HEK293 (cell line): ENCODE measurements at regions not wholly inside any gene's neighbourhood (a gene's known extent, or its start where the extent isn't known, plus 50 kb on each side); places are given as distances from the start of the nearest gene placed in this dataset.

ENCODE experiments used
- GFI1B ChIP-seq: fragments of 450-650 bp; formaldehyde crosslinking; IDR thresholded peaks from 2 replicates; pipeline ENCODE4 v1.5.1; 2016; ENCODE audit warnings: missing biosample characterization, missing genetic modification characterization
- KLF16 ChIP-seq: fragments of 450-650 bp; formaldehyde crosslinking; IDR thresholded peaks from 2 replicates; pipeline ENCODE4 v1.5.1; 2017; ENCODE audit warnings: missing biosample characterization, missing genetic modification characterization
- KLF9 ChIP-seq: fragments of 450-650 bp; formaldehyde crosslinking; IDR thresholded peaks from 2 replicates; pipeline ENCODE4 v1.5.1; 2016; ENCODE audit warnings: missing biosample characterization, missing genetic modification characterization, low read depth
- MEIS1 ChIP-seq: sonication (generic); formaldehyde crosslinking; IDR thresholded peaks from 2 replicates; pipeline ENCODE4 v1.8.1; 2022; ENCODE audit warnings: missing genetic modification reagents, mild to moderate bottlenecking, borderline replicate concordance
- MZF1 ChIP-seq: fragments of 450-650 bp; formaldehyde crosslinking; IDR thresholded peaks from 2 replicates; pipeline ENCODE4 v1.5.1; 2017; ENCODE audit warnings: missing biosample characterization, missing genetic modification characterization, borderline replicate concordance
- YY2 ChIP-seq: fragments of 450-650 bp; formaldehyde crosslinking; IDR thresholded peaks from 2 replicates; pipeline ENCODE4 v1.5.1; 2016; ENCODE audit warnings: missing biosample characterization, missing genetic modification characterization
- ZBTB26 ChIP-seq: fragments of 450-650 bp; formaldehyde crosslinking; optimal IDR thresholded peaks from 2 replicates; pipeline ENCODE3; 2016; ENCODE audit warnings: missing biosample characterization, mild to moderate bottlenecking, missing genetic modification characterization
- ZBTB49 ChIP-seq: fragments of 450-650 bp; formaldehyde crosslinking; IDR thresholded peaks from 2 replicates; pipeline ENCODE4 v1.5.1; 2016; ENCODE audit warnings: missing biosample characterization, missing genetic modification characterization, low read depth
- ZFP3 ChIP-seq: fragments of 450-650 bp; formaldehyde crosslinking; IDR thresholded peaks from 2 replicates; pipeline ENCODE4 v1.5.1; 2016; ENCODE audit warnings: low read depth, missing biosample characterization, missing genetic modification characterization
- ZFP37 ChIP-seq: fragments of 450-650 bp; formaldehyde crosslinking; IDR thresholded peaks from 2 replicates; pipeline ENCODE4 v1.5.1; 2016; ENCODE audit warnings: missing biosample characterization, missing genetic modification characterization
- ZNF121 ChIP-seq: fragments of 450-650 bp; formaldehyde crosslinking; IDR thresholded peaks from 2 replicates; pipeline ENCODE4 v1.5.1; 2016; ENCODE audit warnings: missing biosample characterization, missing genetic modification characterization
- ZNF211 ChIP-seq: fragments of 450-650 bp; formaldehyde crosslinking; IDR thresholded peaks from 2 replicates; pipeline ENCODE4 v1.5.1; 2016; ENCODE audit warnings: low read depth, missing biosample characterization, missing genetic modification characterization
- ZNF248 ChIP-seq: fragments of 450-650 bp; formaldehyde crosslinking; IDR thresholded peaks from 2 replicates; pipeline ENCODE4 v1.5.1; 2017; ENCODE audit warnings: missing biosample characterization, missing genetic modification characterization
- ZNF274 ChIP-seq, 2 experiments: fragments of 200-500 bp in 1 of 2; fragments of 450-650 bp in 1 of 2; sonication (Bioruptor generic) in 1 of 2; formaldehyde crosslinking in 1 of 2; IDR thresholded peaks; 2 replicates each; pipeline versions ENCODE4 v1.5.1 to v1.6.1; 2014 to 2016; ENCODE audit warnings: borderline replicate concordance in 1 of 2, inconsistent platforms in 1 of 2, low read length in 1 of 2, missing biosample characterization in 1 of 2, missing genetic modification characterization in 1 of 2
- ZNF416 ChIP-seq: fragments of 450-650 bp; formaldehyde crosslinking; IDR thresholded peaks from 2 replicates; pipeline ENCODE4 v1.5.1; 2016; ENCODE audit warnings: missing biosample characterization, missing genetic modification characterization
- ZNF473 ChIP-seq: fragments of 450-650 bp; formaldehyde crosslinking; IDR thresholded peaks from 2 replicates; pipeline ENCODE4 v1.5.1; 2017; ENCODE audit warnings: missing biosample characterization, missing genetic modification characterization
- ZNF549 ChIP-seq: fragments of 450-650 bp; IDR thresholded peaks from 2 replicates; pipeline ENCODE4 v1.5.1; 2018; ENCODE audit warnings: missing biosample characterization, missing genetic modification characterization, mild to moderate bottlenecking, inconsistent platforms, moderate library complexity
- ZNF629 ChIP-seq: fragments of 450-650 bp; formaldehyde crosslinking; IDR thresholded peaks from 2 replicates; pipeline ENCODE4 v1.5.1; 2017; ENCODE audit warnings: missing biosample characterization, missing genetic modification characterization
- ZNF677 ChIP-seq: fragments of 450-650 bp; IDR thresholded peaks from 2 replicates; pipeline ENCODE4 v1.5.0; 2018; ENCODE audit warnings: missing biosample characterization, mild to moderate bottlenecking, missing genetic modification characterization, moderate library complexity
- ZNF76 ChIP-seq: fragments of 450-650 bp; formaldehyde crosslinking; IDR thresholded peaks from 2 replicates; pipeline ENCODE4; 2016; ENCODE audit warnings: low read depth, missing biosample characterization, missing genetic modification characterization, borderline replicate concordance
- ZSCAN5A ChIP-seq: fragments of 450-650 bp; formaldehyde crosslinking; IDR thresholded peaks from 2 replicates; pipeline ENCODE4 v1.5.1; 2016; ENCODE audit warnings: missing biosample characterization, missing genetic modification characterization
- ZXDB ChIP-seq: fragments of 450-650 bp; formaldehyde crosslinking; IDR thresholded peaks from 2 replicates; pipeline ENCODE4 v1.5.1; 2016; ENCODE audit warnings: missing biosample characterization, missing genetic modification characterization
- TF ChIP-seq, protein P1 (sequence below): fragments of 450-650 bp; formaldehyde crosslinking; IDR thresholded peaks from 2 replicates; pipeline ENCODE4 v1.5.1; 2016; ENCODE audit warnings: missing biosample characterization, missing genetic modification characterization

GRCh38 chr5:115702025-115702424, 76.2 kb upstream of the TMED7 start (continued):
- no peak for TF ChIP-seq ZNF473
- TF ChIP-seq ZBTB49 (tag by site-specific recombination): no peak
- no peak for TF ChIP-seq ZBTB26 (tag by site-specific recombination)
- TF ChIP-seq GFI1B (tag by site-specific recombination): peak; percentile 51; the same call in 1 of the 2 replicates
- no peak; the same call in 1 of the 2 replicates for TF ChIP-seq ZNF76 (tag by site-specific recombination)
- peak; percentile 78 for TF ChIP-seq ZXDB (tag by site-specific recombination)
- TF ChIP-seq ZNF677: no peak
- no peak for TF ChIP-seq ZNF416 (tag by site-specific recombination)
- TF ChIP-seq MZF1 (tag by site-specific recombination): peak; percentile 92; the same call in 1 of the 2 replicates
- no peak for TF ChIP-seq ZNF121
- no peak for TF ChIP-seq ZNF274 (IDR thresholded peaks at IDR 0.05; ENCODE audit: low read length)
- no peak for TF ChIP-seq ZNF274 (tag by site-specific recombination; IDR thresholded peaks at IDR 0.05; ENCODE audit: borderline replicate concordance)
- no peak for TF ChIP-seq ZSCAN5A (tag by site-specific recombination)
- TF ChIP-seq ZNF211 (tag by site-specific recombination): no peak
- TF ChIP-seq ZNF549: no peak
- TF ChIP-seq, protein P1, sequence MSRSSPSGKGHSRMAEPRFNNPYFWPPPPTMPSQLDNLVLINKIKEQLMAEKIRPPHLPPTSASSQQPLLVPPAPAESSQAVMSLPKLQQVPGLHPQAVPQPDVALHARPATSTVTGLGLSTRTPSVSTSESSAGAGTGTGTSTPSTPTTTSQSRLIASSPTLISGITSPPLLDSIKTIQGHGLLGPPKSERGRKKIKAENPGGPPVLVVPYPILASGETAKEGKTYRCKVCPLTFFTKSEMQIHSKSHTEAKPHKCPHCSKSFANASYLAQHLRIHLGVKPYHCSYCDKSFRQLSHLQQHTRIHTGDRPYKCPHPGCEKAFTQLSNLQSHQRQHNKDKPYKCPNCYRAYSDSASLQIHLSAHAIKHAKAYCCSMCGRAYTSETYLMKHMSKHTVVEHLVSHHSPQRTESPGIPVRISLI (tag by site-specific recombination): no peak
- no peak for TF ChIP-seq KLF16
- TF ChIP-seq ZFP3 (tag by site-specific recombination): no peak
- TF ChIP-seq ZNF629 (tag by site-specific recombination): 0 out of 2 replicates have a peak, but pooled peaks have one; percentile 35
- TF ChIP-seq ZFP37 (tag by site-specific recombination): no peak
- no peak for TF ChIP-seq KLF9 (tag by site-specific recombination)
- peak; percentile 60; the same call in 1 of the 2 replicates for TF ChIP-seq YY2 (tag by site-specific recombination)
- no peak for TF ChIP-seq MEIS1 (CRISPR knock-in tag)
- no peak for TF ChIP-seq ZNF248 (tag by site-specific recombination)
